ENCODE measurements at regions not wholly inside any gene's neighbourhood (a gene's known extent, or its start where the extent isn't known, plus 50 kb on each side); places are given as distances from the start of the nearest gene placed in this dataset.
"Not testable (repeated sequence)": the region's sequence is repeated elsewhere in the genome, so short reads cannot be mapped to it uniquely, and the experiment has no call there.

- not testable (repeated sequence) for TF ChIP-seq ZFP41 (tag by site-specific recombination; IDR thresholded peaks at IDR 0.05; ENCODE audit: borderline replicate concordance); CTCF (tag by site-specific recombination; IDR thresholded peaks at IDR 0.05); GLI4 (tag by site-specific recombination; IDR thresholded peaks at IDR 0.05); ZNF121 (tag by site-specific recombination; IDR thresholded peaks at IDR 0.05); YY1 (tag by site-specific recombination; IDR thresholded peaks at IDR 0.05); KLF1 (tag by site-specific recombination; IDR thresholded peaks at IDR 0.05); ZNF549 (tag by site-specific recombination; IDR thresholded peaks at IDR 0.05); SALL2 (tag by site-specific recombination; IDR thresholded peaks at IDR 0.05; ENCODE audit: borderline replicate concordance); ZSCAN30 (tag by site-specific recombination; IDR thresholded peaks at IDR 0.05); ZNF311 (tag by site-specific recombination; IDR thresholded peaks at IDR 0.05; ENCODE audit: borderline replicate concordance); ZNF274 (IDR thresholded peaks at IDR 0.05; ENCODE audit: low read length); ZNF274 (tag by site-specific recombination; IDR thresholded peaks at IDR 0.05; ENCODE audit: borderline replicate concordance); PATZ1 (tag by site-specific recombination; IDR thresholded peaks at IDR 0.05); ZBTB26 (tag by site-specific recombination; optimal IDR thresholded peaks at IDR 0.05)
These were observed 347.7 kb upstream of the TMEFF2 start for GRCh38 chr2:192542148-192543066.
